Ishikawa (cell line): ENCODE measurements at regions not wholly inside any gene's neighbourhood (a gene's known extent, or its start where the extent isn't known, plus 50 kb on each side); places are given as distances from the start of the nearest gene placed in this dataset.

Experiments used
- CEBPB ChIP-seq: IDR thresholded peaks from 2 replicates; pipeline ENCODE4 v1.6.1; 2012
- CREB1 ChIP-seq: IDR thresholded peaks from 2 replicates; pipeline ENCODE4 v1.6.1; 2012; ENCODE audit warnings: low read depth
- EP300 ChIP-seq: IDR thresholded peaks from 2 replicates; pipeline ENCODE4 v1.6.1; 2012; ENCODE audit warnings: borderline replicate concordance
- FOXM1 ChIP-seq: IDR thresholded peaks from 2 replicates; pipeline ENCODE4 v1.6.1; 2012; ENCODE audit warnings: low read depth, borderline replicate concordance
- MAX ChIP-seq: IDR thresholded peaks from 2 replicates; pipeline ENCODE4 v1.6.1; 2012
- NFIC ChIP-seq: IDR thresholded peaks from 2 replicates; pipeline ENCODE4 v1.6.1; 2012
- RAD21 ChIP-seq: IDR thresholded peaks from 2 replicates; pipeline ENCODE4 v1.6.1; 2012; ENCODE audit warnings: low read depth
- REST ChIP-seq: IDR thresholded peaks from 2 replicates; pipeline ENCODE4 v1.6.1; 2012; ENCODE audit warnings: low read depth, mild to moderate bottlenecking
- TAF1 ChIP-seq: IDR thresholded peaks from 2 replicates; pipeline ENCODE4 v1.6.1; 2012; ENCODE audit warnings: low read depth, mild to moderate bottlenecking
- TCF12 ChIP-seq: IDR thresholded peaks from 2 replicates; pipeline ENCODE4 v1.6.1; 2012; ENCODE audit warnings: low read depth
- TEAD4 ChIP-seq: IDR thresholded peaks from 2 replicates; pipeline ENCODE4 v1.6.1; 2012
- YY1 ChIP-seq: IDR thresholded peaks from 2 replicates; pipeline ENCODE4 v1.6.1; 2012; ENCODE audit warnings: low read depth
- ZBTB7A ChIP-seq: IDR thresholded peaks from 2 replicates; pipeline ENCODE4 v1.6.1; 2012; ENCODE audit warnings: low read depth

GRCh38 chr1:29392486-29393450 lies 156.4 kb downstream of the PTPRU start:
- TF ChIP-seq REST (no peak), MAX (no peak), CEBPB (no peak), YY1 (no peak), RAD21 (no peak), TEAD4 (no peak), CREB1 (no peak), EP300 (no peak), TAF1 (no peak), FOXM1 (no peak), ZBTB7A (no peak), TCF12 (no peak), NFIC (no peak)
